ENCODE measurements at regions not wholly inside any gene's neighbourhood (a gene's known extent, or its start where the extent isn't known, plus 50 kb on each side); places are given as distances from the start of the nearest gene placed in this dataset.
"Not testable (repeated sequence)": the region's sequence is repeated elsewhere in the genome, so short reads cannot be mapped to it uniquely, and the experiment has no call there.

DNA sequence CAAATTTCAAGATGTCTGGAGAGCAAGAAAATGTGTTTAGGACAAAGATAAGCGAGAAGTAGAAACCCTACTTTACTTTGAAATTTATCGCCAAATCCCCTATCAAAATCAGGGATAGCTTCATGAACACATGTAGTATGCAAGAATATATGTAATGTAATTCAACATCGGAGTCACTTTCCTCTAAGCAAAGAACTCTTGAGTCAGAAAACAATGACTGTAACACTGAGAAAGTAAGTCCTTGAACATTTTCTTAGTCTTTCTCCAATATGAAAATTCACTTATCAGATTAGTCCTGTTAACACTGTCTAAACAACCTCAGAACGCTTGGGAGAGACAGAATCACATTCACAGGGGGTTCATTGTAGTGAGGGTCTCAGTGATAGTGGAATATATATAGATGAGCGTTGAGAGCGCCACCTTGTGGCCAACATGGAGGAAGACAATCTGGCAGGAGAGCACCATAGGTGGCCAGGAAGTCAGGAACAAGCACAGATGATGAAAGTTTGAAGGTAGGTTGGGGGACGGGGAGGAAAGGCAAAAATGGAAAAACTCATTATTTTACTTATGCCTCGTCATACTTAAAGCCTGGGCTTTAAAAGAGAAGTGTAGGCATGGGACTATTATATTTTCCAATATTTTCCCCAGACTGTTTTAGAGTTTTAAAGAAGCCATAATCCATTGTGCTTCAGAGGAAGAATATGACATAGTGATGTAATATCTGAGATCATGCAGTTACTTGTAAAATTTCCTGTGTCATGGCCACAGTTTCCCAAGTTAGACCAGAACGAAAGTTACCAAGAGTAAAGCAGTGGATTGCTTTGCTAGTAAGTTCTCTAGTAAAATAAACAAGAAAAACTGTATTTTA lies 115.5 kb upstream of the GNAI1 start:
- H3K9ac ChIP-seq (ENCODE audit: low read length) = no peak overlapping the region
- H3K27me3 ChIP-seq (ENCODE audit: control insufficient read depth in 1 of 2, insufficient read depth in 2 of 2, low read length in 2 of 2) = no peaks in the 10 kb centered on the region
- no peak overlapping the region for H3K4me3 ChIP-seq (ENCODE audit: low read depth in 1 of 2, low read length in 2 of 2)
- no peaks in the 10 kb centered on the region for H3K4me1 ChIP-seq (ENCODE audit: insufficient read depth, low read length)
- no peak overlapping the region for H3K27ac ChIP-seq (ENCODE audit: low read depth, low read length)
- H3K9me3 ChIP-seq (ENCODE audit: low read length) = no peaks in the 10 kb centered on the region
- H3K36me3 ChIP-seq (ENCODE audit: insufficient read depth, low read length) = no peaks in the 10 kb centered on the region

- Histone ChIP-seq H3K36me3 (ENCODE audit: insufficient read depth, low read length) (no peaks in the 10 kb centered on the region), H3K9ac (ENCODE audit: low read length) (no peak overlapping the region), H3K27me3 (ENCODE audit: control insufficient read depth in 1 of 2, insufficient read depth in 2 of 2, low read length in 2 of 2) (no peaks in the 10 kb centered on the region), H3K4me1 (ENCODE audit: insufficient read depth, low read length) (no peaks in the 10 kb centered on the region), H3K9me3 (ENCODE audit: low read length) (no peaks in the 10 kb centered on the region), H3K4me3 (ENCODE audit: low read depth in 1 of 2, low read length in 2 of 2) (no peak overlapping the region), H3K27ac (ENCODE audit: low read depth, low read length) (no peak overlapping the region)
Observed at GRCh38 chr7:80017101-80017698, 117.4 kb upstream of the GNAI1 start.

DNA sequence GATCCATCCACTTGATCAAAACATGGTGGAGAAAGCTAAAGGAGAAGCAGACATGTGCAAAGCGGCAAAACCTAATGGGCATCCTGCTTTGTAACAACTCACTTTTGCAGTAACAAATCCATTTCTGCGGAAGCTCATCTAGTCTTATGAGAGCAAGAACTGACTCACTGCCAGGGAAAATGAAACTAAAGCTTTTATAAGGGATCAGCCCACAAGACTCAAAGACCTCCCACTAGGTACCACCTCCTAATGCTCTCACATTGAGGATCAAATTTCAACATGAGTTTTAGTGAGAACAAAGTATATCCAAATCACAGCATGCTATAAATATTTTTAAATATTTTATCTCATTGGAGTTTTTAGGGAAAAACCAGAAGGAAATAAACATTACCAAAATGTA lies 120.1 kb upstream of the GNAI1 start:
- H3K36me3 ChIP-seq (ENCODE audit: insufficient read depth, low read length) = no peaks in the 10 kb centered on the region
- no peak overlapping the region for H3K4me3 ChIP-seq (ENCODE audit: low read depth in 1 of 2, low read length in 2 of 2)
- H3K27me3 ChIP-seq (ENCODE audit: control insufficient read depth in 1 of 2, insufficient read depth in 2 of 2, low read length in 2 of 2) = no peaks in the 10 kb centered on the region
- no peak overlapping the region for H3K27ac ChIP-seq (ENCODE audit: low read depth, low read length)
- no peak overlapping the region for H3K9ac ChIP-seq (ENCODE audit: low read length)
- H3K4me1 ChIP-seq (ENCODE audit: insufficient read depth, low read length) = no peaks in the 10 kb centered on the region
- H3K9me3 ChIP-seq (ENCODE audit: low read length) = no peaks in the 10 kb centered on the region

DNA sequence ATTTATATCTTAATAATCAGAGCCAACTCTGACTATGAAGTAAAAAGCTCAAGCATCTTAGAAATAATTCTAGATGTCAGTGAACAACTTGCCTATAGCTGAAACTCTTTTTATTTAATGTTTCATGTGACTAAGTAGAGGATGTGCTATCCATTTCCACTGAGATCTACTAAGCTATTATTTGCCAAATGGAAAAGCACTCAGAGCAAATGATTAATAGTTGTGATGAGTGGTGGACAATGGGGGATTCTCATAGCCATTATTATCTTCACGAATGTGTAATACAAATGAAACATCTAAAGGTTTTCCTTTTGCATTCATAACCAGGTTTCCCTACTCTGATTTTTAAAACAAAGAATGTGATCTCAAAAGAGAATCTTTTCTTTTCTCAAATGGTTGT lies 126.6 kb upstream of the GNAI1 start:
- Histone ChIP-seq H3K27ac (ENCODE audit: low read depth, low read length) (no peak overlapping the region), H3K9me3 (ENCODE audit: low read length) (no peaks in the 10 kb centered on the region), H3K4me1 (ENCODE audit: insufficient read depth, low read length) (no peaks in the 10 kb centered on the region), H3K27me3 (ENCODE audit: control insufficient read depth in 1 of 2, insufficient read depth in 2 of 2, low read length in 2 of 2) (no peaks in the 10 kb centered on the region), H3K36me3 (ENCODE audit: insufficient read depth, low read length) (no peaks in the 10 kb centered on the region), H3K4me3 (ENCODE audit: low read depth in 1 of 2, low read length in 2 of 2) (no peak overlapping the region), H3K9ac (ENCODE audit: low read length) (no peak overlapping the region)

DNA sequence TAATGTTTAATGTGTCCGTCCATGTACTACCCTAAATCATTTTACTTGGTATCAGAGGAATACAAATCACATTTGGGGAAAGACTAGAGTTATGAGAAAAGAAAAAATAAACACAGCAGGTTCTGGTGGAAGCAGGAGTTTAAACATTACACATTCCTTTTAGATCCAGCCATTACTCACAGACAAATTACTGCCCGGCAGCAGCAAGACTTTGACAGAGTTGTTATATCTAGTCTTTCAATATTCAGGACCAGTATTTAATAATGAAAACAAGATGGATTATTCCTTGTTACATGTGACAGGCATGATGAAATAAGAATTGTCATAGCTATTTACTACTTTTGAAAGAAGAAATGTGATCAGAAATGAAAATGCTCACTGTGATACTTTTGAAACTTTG lies 131.8 kb upstream of the GNAI1 start:
- H3K9me3 ChIP-seq (ENCODE audit: low read length) = no peaks in the 10 kb centered on the region
- H3K36me3 ChIP-seq (ENCODE audit: insufficient read depth, low read length) = no peaks in the 10 kb centered on the region
- H3K9ac ChIP-seq (ENCODE audit: low read length) = no peak overlapping the region
- no peaks in the 10 kb centered on the region for H3K4me1 ChIP-seq (ENCODE audit: insufficient read depth, low read length)
- H3K4me3 ChIP-seq (ENCODE audit: low read depth in 1 of 2, low read length in 2 of 2) = no peak overlapping the region
- no peaks in the 10 kb centered on the region for H3K27me3 ChIP-seq (ENCODE audit: control insufficient read depth in 1 of 2, insufficient read depth in 2 of 2, low read length in 2 of 2)
- no peak overlapping the region for H3K27ac ChIP-seq (ENCODE audit: low read depth, low read length)

GRCh38 chr7:79998363-79998762 lies 136.3 kb upstream of the GNAI1 start:
- H3K4me1 ChIP-seq (ENCODE audit: insufficient read depth, low read length) = no peaks in the 10 kb centered on the region
- H3K4me3 ChIP-seq (ENCODE audit: low read depth in 1 of 2, low read length in 2 of 2) = no peak overlapping the region
- H3K36me3 ChIP-seq (ENCODE audit: insufficient read depth, low read length) = no peaks in the 10 kb centered on the region
- no peaks in the 10 kb centered on the region for H3K9me3 ChIP-seq (ENCODE audit: low read length)
- no peak overlapping the region for H3K9ac ChIP-seq (ENCODE audit: low read length)
- H3K27me3 ChIP-seq (ENCODE audit: control insufficient read depth in 1 of 2, insufficient read depth in 2 of 2, low read length in 2 of 2) = no peaks in the 10 kb centered on the region
- no peak overlapping the region for H3K27ac ChIP-seq (ENCODE audit: low read depth, low read length)

GRCh38 chr7:79997345-79997744 lies 137.3 kb upstream of the GNAI1 start:
- Histone ChIP-seq H3K9me3 (ENCODE audit: low read length) (no peaks in the 10 kb centered on the region), H3K4me1 (ENCODE audit: insufficient read depth, low read length) (no peaks in the 10 kb centered on the region), H3K36me3 (ENCODE audit: insufficient read depth, low read length) (no peaks in the 10 kb centered on the region), H3K9ac (ENCODE audit: low read length) (no peak overlapping the region), H3K27ac (ENCODE audit: low read depth, low read length) (no peak overlapping the region), H3K4me3 (ENCODE audit: low read depth in 1 of 2, low read length in 2 of 2) (no peak overlapping the region), H3K27me3 (ENCODE audit: control insufficient read depth in 1 of 2, insufficient read depth in 2 of 2, low read length in 2 of 2) (no peaks in the 10 kb centered on the region)

DNA sequence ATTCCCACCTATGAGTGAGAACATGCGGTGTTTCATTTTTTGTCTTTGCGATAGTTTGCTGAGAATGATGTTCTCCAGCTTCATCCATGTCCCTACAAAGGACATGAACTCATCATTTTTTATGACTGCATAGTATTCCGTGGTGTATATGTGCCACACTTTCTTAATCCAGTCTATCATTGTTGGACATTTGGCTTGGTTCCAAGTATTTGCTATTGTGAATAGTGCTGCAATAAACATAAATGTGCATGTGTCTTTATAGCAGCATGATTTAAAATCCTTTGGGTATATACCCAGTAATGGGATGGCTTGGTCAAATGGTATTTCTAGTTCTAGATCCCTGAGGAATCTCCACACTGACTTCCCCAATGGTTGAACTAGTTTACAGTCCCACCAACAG lies 138.9 kb upstream of the GNAI1 start:
- H3K27me3 ChIP-seq (ENCODE audit: control insufficient read depth in 1 of 2, insufficient read depth in 2 of 2, low read length in 2 of 2); H3K27ac ChIP-seq (ENCODE audit: low read depth, low read length); H3K4me3 ChIP-seq (ENCODE audit: low read depth in 1 of 2, low read length in 2 of 2); H3K9ac ChIP-seq (ENCODE audit: low read length); H3K36me3 ChIP-seq (ENCODE audit: insufficient read depth, low read length); H3K4me1 ChIP-seq (ENCODE audit: insufficient read depth, low read length); H3K9me3 ChIP-seq (ENCODE audit: low read length): not testable (repeated sequence)

DNA sequence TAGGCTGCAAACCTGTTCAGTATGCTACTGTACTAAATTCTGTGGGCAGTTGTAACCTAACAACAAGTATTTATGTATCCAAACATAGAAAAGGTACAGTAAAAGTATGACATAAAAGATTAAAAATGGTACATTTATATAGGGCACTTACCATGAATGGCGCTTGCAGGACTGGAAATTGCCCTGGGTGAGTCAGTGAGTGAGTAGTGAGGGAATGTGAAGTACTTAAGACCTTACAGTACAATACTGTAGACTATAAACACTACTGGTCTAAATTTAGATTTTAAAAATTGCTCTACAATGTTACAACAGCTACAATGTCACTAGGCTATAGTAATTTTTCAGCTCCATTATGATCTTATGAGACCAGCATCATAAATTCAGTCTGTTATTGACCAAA lies 146.0 kb upstream of the GNAI1 start:
- Histone ChIP-seq H3K9ac (ENCODE audit: low read length) (no peak overlapping the region), H3K9me3 (ENCODE audit: low read length) (no peaks in the 10 kb centered on the region), H3K36me3 (ENCODE audit: insufficient read depth, low read length) (no peaks in the 10 kb centered on the region), H3K4me1 (ENCODE audit: insufficient read depth, low read length) (no peaks in the 10 kb centered on the region), H3K27me3 (ENCODE audit: control insufficient read depth in 1 of 2, insufficient read depth in 2 of 2, low read length in 2 of 2) (no peaks in the 10 kb centered on the region), H3K4me3 (ENCODE audit: low read depth in 1 of 2, low read length in 2 of 2) (no peak overlapping the region), H3K27ac (ENCODE audit: low read depth, low read length) (no peak overlapping the region)

DNA sequence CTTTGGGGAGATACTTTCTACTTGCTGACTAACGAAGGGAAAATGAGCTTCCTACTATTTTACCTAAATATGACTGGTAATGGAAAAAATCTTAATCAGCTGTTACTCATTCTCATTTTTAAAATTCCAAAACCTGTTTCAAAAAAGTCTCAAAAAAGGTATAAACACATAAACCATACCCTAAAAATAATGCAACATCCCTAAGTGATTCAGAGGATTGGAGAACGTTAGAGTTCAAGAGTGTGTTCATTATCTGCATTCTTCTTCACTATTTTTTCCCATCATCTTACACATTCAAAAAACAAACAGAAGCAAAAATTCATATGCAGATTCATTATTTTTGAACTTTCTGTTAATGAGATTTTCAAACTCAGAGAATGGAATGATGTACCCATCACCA lies 150.4 kb upstream of the GNAI1 start:
- Histone ChIP-seq H3K9ac (ENCODE audit: low read length) (no peak overlapping the region), H3K9me3 (ENCODE audit: low read length) (no peaks in the 10 kb centered on the region), H3K27me3 (ENCODE audit: control insufficient read depth in 1 of 2, insufficient read depth in 2 of 2, low read length in 2 of 2) (no peaks in the 10 kb centered on the region), H3K27ac (ENCODE audit: low read depth, low read length) (no peak overlapping the region), H3K36me3 (ENCODE audit: insufficient read depth, low read length) (no peaks in the 10 kb centered on the region), H3K4me3 (ENCODE audit: low read depth in 1 of 2, low read length in 2 of 2) (no peak overlapping the region), H3K4me1 (ENCODE audit: insufficient read depth, low read length) (no peaks in the 10 kb centered on the region)

- no peaks in the 10 kb centered on the region for H3K9me3 ChIP-seq (ENCODE audit: low read length)
- no peaks in the 10 kb centered on the region for H3K36me3 ChIP-seq (ENCODE audit: insufficient read depth, low read length)
- no peaks in the 10 kb centered on the region for H3K27me3 ChIP-seq (ENCODE audit: control insufficient read depth in 1 of 2, insufficient read depth in 2 of 2, low read length in 2 of 2)
- H3K4me1 ChIP-seq (ENCODE audit: insufficient read depth, low read length) = no peaks in the 10 kb centered on the region
- H3K9ac ChIP-seq (ENCODE audit: low read length) = no peak overlapping the region
- no peak overlapping the region for H3K4me3 ChIP-seq (ENCODE audit: low read depth in 1 of 2, low read length in 2 of 2)
- no peak overlapping the region for H3K27ac ChIP-seq (ENCODE audit: low read depth, low read length)
Observed at GRCh38 chr7:79982141-79982770, 152.4 kb upstream of the GNAI1 start.
